Nephron (organoid): ENCODE measurements at regions not wholly inside any gene's neighbourhood (a gene's known extent, or its start where the extent isn't known, plus 50 kb on each side); places are given as distances from the start of the nearest gene placed in this dataset.
A peak's percentile ranks its signal among the peaks of the same experiment; 100 is the strongest.

Experiments used
- H3K27ac Mint-ChIP-seq, 3 experiments: 2 replicates each; pipeline ENCODE4 v1.8.0; 2020; ENCODE audit warnings: mixed read lengths in 3 of 3, mild to moderate bottlenecking in 2 of 3, moderate library complexity in 1 of 3
- H3K27me3 Mint-ChIP-seq: 2 replicates; pipeline ENCODE4 v1.8.0; 2021; ENCODE audit warnings: low read depth, mild to moderate bottlenecking, moderate library complexity, mixed read lengths
- H3K36me3 Mint-ChIP-seq: 2 replicates; pipeline ENCODE4 v1.8.0; 2020; ENCODE audit warnings: low read depth, mixed read lengths
- H3K4me1 Mint-ChIP-seq: 2 replicates; pipeline ENCODE4 v1.8.0; 2020; ENCODE audit warnings: mixed read lengths
- H3K4me3 Mint-ChIP-seq, 3 experiments: 2 replicates each; pipeline ENCODE4 v1.8.0; 2020; ENCODE audit warnings: mild to moderate bottlenecking in 3 of 3, mixed read lengths in 3 of 3, moderate library complexity in 2 of 3
- H3K9me3 Mint-ChIP-seq: 2 replicates; pipeline ENCODE4 v1.8.0; 2020; ENCODE audit warnings: mixed read lengths
- CTCF ChIP-seq, 3 experiments: fragments of 200-600 bp; sonication (generic); IDR thresholded peaks; one replicate each; pipeline ENCODE4 v1.5.0; 2021; ENCODE audit warnings: antibody characterized with exemption in 3 of 3; ENCODE audit not compliant: unreplicated experiment in 3 of 3

GRCh38 chr17:71405101-71405500 is 715.7 kb upstream of the SOX9 start:
- Mint-ChIP-seq H3K27ac (no peak overlapping the region), H3K27me3 (peaks cover 12% of the 10 kb centered on the region), H3K9me3 (no peaks in the 10 kb centered on the region), H3K4me1 (no peaks in the 10 kb centered on the region), H3K36me3 (no peaks in the 10 kb centered on the region), H3K4me3 (no peak overlapping the region)
- TF ChIP-seq CTCF (IDR thresholded peaks at IDR 0.05; ENCODE audit: unreplicated experiment in 3 of 3): no peak

- Mint-ChIP-seq H3K27ac (no peak overlapping the region), H3K27me3 (peaks cover 6% of the 10 kb centered on the region), H3K36me3 (no peaks in the 10 kb centered on the region), H3K4me1 (no peaks in the 10 kb centered on the region), H3K9me3 (no peaks in the 10 kb centered on the region), H3K4me3 (no peak overlapping the region)
- no peak for TF ChIP-seq CTCF (IDR thresholded peaks at IDR 0.05; ENCODE audit: unreplicated experiment in 3 of 3)
These were observed 712.8 kb upstream of the SOX9 start for GRCh38 chr17:71407981-71408380.

- H3K36me3 Mint-ChIP-seq: no peaks in the 10 kb centered on the region
- H3K4me1 Mint-ChIP-seq: no peaks in the 10 kb centered on the region
- TF ChIP-seq CTCF (IDR thresholded peaks at IDR 0.05; ENCODE audit: unreplicated experiment in 3 of 3): no peak
- H3K4me3 Mint-ChIP-seq: no peak overlapping the region
- peak overlapping the region in 2 of 3 experiments; percentile 30 to 61 for H3K27ac Mint-ChIP-seq
- no peaks in the 10 kb centered on the region for H3K9me3 Mint-ChIP-seq
- H3K27me3 Mint-ChIP-seq: peaks cover 12% of the 10 kb centered on the region
These were observed 711.7 kb upstream of the SOX9 start for GRCh38 chr17:71409137-71409536.

GRCh38 chr17:71409712-71410111 is 711.1 kb upstream of the SOX9 start:
- Mint-ChIP-seq H3K4me1 (no peaks in the 10 kb centered on the region), H3K4me3 (no peak overlapping the region), H3K36me3 (no peaks in the 10 kb centered on the region), H3K27me3 (peaks cover 12% of the 10 kb centered on the region), H3K9me3 (no peaks in the 10 kb centered on the region), H3K27ac (peak overlapping the region in 1 of 3 experiments; percentile 61)
- no peak for TF ChIP-seq CTCF (IDR thresholded peaks at IDR 0.05; ENCODE audit: unreplicated experiment in 3 of 3)

- no peak overlapping the region for H3K4me3 Mint-ChIP-seq
- peaks cover 6% of the 10 kb centered on the region for H3K27me3 Mint-ChIP-seq
- no peak for TF ChIP-seq CTCF (IDR thresholded peaks at IDR 0.05; ENCODE audit: unreplicated experiment in 3 of 3)
- no peaks in the 10 kb centered on the region for H3K4me1 Mint-ChIP-seq
- H3K9me3 Mint-ChIP-seq: no peaks in the 10 kb centered on the region
- no peak overlapping the region for H3K27ac Mint-ChIP-seq
- H3K36me3 Mint-ChIP-seq: no peaks in the 10 kb centered on the region
These were observed 708.0 kb upstream of the SOX9 start for GRCh38 chr17:71412803-71413202.

- Mint-ChIP-seq H3K4me1 (no peaks in the 10 kb centered on the region), H3K36me3 (no peaks in the 10 kb centered on the region), H3K27ac (no peak overlapping the region), H3K4me3 (no peak overlapping the region), H3K9me3 (peaks cover 3% of the 10 kb centered on the region), H3K27me3 (peaks cover 6% of the 10 kb centered on the region)
- no peak for TF ChIP-seq CTCF (IDR thresholded peaks at IDR 0.05; ENCODE audit: unreplicated experiment in 3 of 3)
These were observed 706.9 kb upstream of the SOX9 start for GRCh38 chr17:71413935-71414334.
